ENCODE measurements at regions not wholly inside any gene's neighbourhood (a gene's known extent, or its start where the extent isn't known, plus 50 kb on each side); places are given as distances from the start of the nearest gene placed in this dataset.

- Histone ChIP-seq H3K27me3 (ENCODE audit: insufficient read depth, low read depth, low read length) (no peaks in the 10 kb centered on the region), H3K27ac (ENCODE audit: low read length) (no peak overlapping the region), H3K9me2 (ENCODE audit: insufficient read depth, low read length) (no peaks in the 10 kb centered on the region), H3K9ac (ENCODE audit: low read length) (no peak overlapping the region), H3K4me3 (ENCODE audit: low read length) (no peak overlapping the region), H3K79me2 (replicated peaks; ENCODE audit: insufficient read depth, low read length) (no peaks in the 10 kb centered on the region), H3K9me3 (ENCODE audit: low read length) (no peaks in the 10 kb centered on the region), H3K4me2 (ENCODE audit: low read length) (no peak overlapping the region), H4K20me1 (ENCODE audit: insufficient read depth) (no peaks in the 10 kb centered on the region), H3K36me3 (ENCODE audit: insufficient read depth, low read length) (no peaks in the 10 kb centered on the region), H2AFZ (ENCODE audit: low read depth, low read length) (no peak overlapping the region), H3F3A (ENCODE audit: insufficient read depth, low read length, poor library complexity, severe bottlenecking) (peaks cover 5% of the 10 kb centered on the region)
- TF ChIP-seq CTCF (IDR thresholded peaks at IDR 0.05; ENCODE audit: poor library complexity, severe bottlenecking): no peak
These were observed 87.9 kb upstream of the TMEM106B start for GRCh38 chr7:12123172-12123571.

- TF ChIP-seq REST (IDR thresholded peaks at IDR 0.05; ENCODE audit: borderline replicate concordance) (no peak), MXI1 (conservative IDR thresholded peaks at IDR 0.05; ENCODE audit: poor library complexity, severe bottlenecking) (no peak), POLR2AphosphoS5 (IDR thresholded peaks at IDR 0.05) (no peak), CTCF (IDR thresholded peaks at IDR 0.05; ENCODE audit: poor library complexity, severe bottlenecking) (no peak), TAF1 (IDR thresholded peaks at IDR 0.05; ENCODE audit: low read depth) (no peak), RAD21 (conservative IDR thresholded peaks at IDR 0.05) (no peak), EP300 (conservative IDR thresholded peaks at IDR 0.05; ENCODE audit: poor library complexity, severe bottlenecking) (no peak), EZH2 (IDR thresholded peaks at IDR 0.05; ENCODE audit: borderline replicate concordance, insufficient read depth, low read length, poor library complexity, severe bottlenecking) (no peak), SMC3 (conservative IDR thresholded peaks at IDR 0.05; ENCODE audit: poor library complexity) (no peak)
- Histone ChIP-seq H3K4me3 (ENCODE audit: low read length) (no peak overlapping the region), H3K27ac (ENCODE audit: low read length) (no peak overlapping the region)
These were observed 87.1 kb upstream of the TMEM106B start for GRCh38 chr7:12124028-12124427.

More at GRCh38 chr7:12124028-12124427, 87.1 kb upstream of the TMEM106B start:
- no peaks in the 10 kb centered on the region for H3K79me2 ChIP-seq (replicated peaks; ENCODE audit: insufficient read depth, low read length)
- no peaks in the 10 kb centered on the region for H3K36me3 ChIP-seq (ENCODE audit: insufficient read depth, low read length)
- no peaks in the 10 kb centered on the region for H3K9me3 ChIP-seq (ENCODE audit: low read length)
- H2AFZ ChIP-seq (ENCODE audit: low read depth, low read length): no peak overlapping the region
- H3F3A ChIP-seq (ENCODE audit: insufficient read depth, low read length, poor library complexity, severe bottlenecking): peaks cover 5% of the 10 kb centered on the region
- H3K4me2 ChIP-seq (ENCODE audit: low read length): no peak overlapping the region
- H4K20me1 ChIP-seq (ENCODE audit: insufficient read depth): no peaks in the 10 kb centered on the region
- no peaks in the 10 kb centered on the region for H3K9me2 ChIP-seq (ENCODE audit: insufficient read depth, low read length)
- H3K27me3 ChIP-seq (ENCODE audit: insufficient read depth, low read depth, low read length): no peaks in the 10 kb centered on the region
- no peak overlapping the region for H3K9ac ChIP-seq (ENCODE audit: low read length)
